Activated B cell treated with CpG ODN at 0.5 μM for 24 hours (primary cell): ENCODE measurements at regions not wholly inside any gene's neighbourhood (a gene's known extent, or its start where the extent isn't known, plus 50 kb on each side); places are given as distances from the start of the nearest gene placed in this dataset.

ENCODE experiments used
- ATAC-seq: fragments of 200-7000 bp; cut with Tn5 transposase; one replicate; pipeline ENCODE4 v1.10.0; 2021; ENCODE audit warnings: low read depth, mild to moderate bottlenecking, moderate library complexity
- CTCF ChIA-PET: fragments of 350-600 bp; sonication (Branson Sonifier 250); formaldehyde crosslinking; loops from one replicate; lab custom pipeline; 2021; ENCODE audit warnings: antibody characterized with exemption; lab: Charles Lee
- POLR2A ChIA-PET: fragments of 350-600 bp; sonication (Branson Sonifier 250); formaldehyde crosslinking; loops from one replicate; lab custom pipeline; 2021; ENCODE audit warnings: antibody characterized with exemption; lab: Charles Lee
- DNase-seq: peaks from one replicate; pipeline ENCODE4 v3.0.0; 2022
- H3K27ac Mint-ChIP-seq: one replicate; pipeline ENCODE4 v1.8.0; 2020; ENCODE audit warnings: mixed read lengths
- H3K27me3 Mint-ChIP-seq: one replicate; pipeline ENCODE4 v1.8.0; 2021; ENCODE audit warnings: mixed read lengths
- H3K36me3 Mint-ChIP-seq: one replicate; pipeline ENCODE4 v1.8.0; 2021; ENCODE audit warnings: low read depth, mixed read lengths
- H3K4me1 Mint-ChIP-seq: one replicate; pipeline ENCODE4 v1.8.0; 2021; ENCODE audit warnings: mixed read lengths
- H3K4me3 Mint-ChIP-seq: one replicate; pipeline ENCODE4 v1.8.0; 2020; ENCODE audit warnings: mild to moderate bottlenecking, mixed read lengths
- H3K9me3 Mint-ChIP-seq: one replicate; pipeline ENCODE4 v1.8.0; 2020; ENCODE audit warnings: mixed read lengths
- intact Hi-C: fragments of 100-400 bp; cut with micrococcal nuclease; formaldehyde crosslinking; loops from one replicate; pipeline ENCODE4 v1.15.1; 2024
- TF ChIP-seq, protein P1 (sequence below): fragments of 200-600 bp; IDR thresholded peaks from one replicate; pipeline ENCODE4 v1.8.0; 2022; ENCODE audit warnings: antibody characterized with exemption, mild to moderate bottlenecking

DNA sequence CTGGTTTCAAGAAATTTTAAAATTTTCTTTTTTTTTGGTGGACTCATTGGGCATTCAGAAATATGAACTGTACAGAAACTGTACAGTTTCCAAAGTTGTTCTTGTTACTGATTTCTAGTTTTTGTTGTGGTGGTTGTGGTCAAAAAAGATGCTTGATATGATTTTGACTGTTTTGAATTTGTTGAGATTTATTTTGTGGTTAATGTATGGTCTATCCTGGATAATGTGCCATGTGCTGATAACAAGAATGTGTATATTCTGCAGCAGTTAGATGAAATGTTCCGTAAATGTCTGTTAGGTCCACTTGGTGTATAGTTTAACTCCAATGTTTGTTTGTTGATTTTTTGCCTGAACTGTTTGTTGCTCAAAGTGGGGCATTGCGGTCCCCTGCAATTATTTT is 127.6 kb upstream of the NUDT6 start:
- no peak overlapping the region for H3K27ac Mint-ChIP-seq
- intact Hi-C loops, result no loop called here
- ChIA-PET POLR2A (no interaction called here), CTCF (no interaction called here)
- peaks cover 49% of the 10 kb centered on the region for H3K9me3 Mint-ChIP-seq
- no peaks in the 10 kb centered on the region for H3K27me3 Mint-ChIP-seq
- H3K36me3 Mint-ChIP-seq, result peaks cover 69% of the 10 kb centered on the region
- ATAC-seq, result no peak
- no peak for DNase-seq
- H3K4me3 Mint-ChIP-seq, result no peak overlapping the region
- H3K4me1 Mint-ChIP-seq, result no peaks in the 10 kb centered on the region
- TF ChIP-seq, protein P1, sequence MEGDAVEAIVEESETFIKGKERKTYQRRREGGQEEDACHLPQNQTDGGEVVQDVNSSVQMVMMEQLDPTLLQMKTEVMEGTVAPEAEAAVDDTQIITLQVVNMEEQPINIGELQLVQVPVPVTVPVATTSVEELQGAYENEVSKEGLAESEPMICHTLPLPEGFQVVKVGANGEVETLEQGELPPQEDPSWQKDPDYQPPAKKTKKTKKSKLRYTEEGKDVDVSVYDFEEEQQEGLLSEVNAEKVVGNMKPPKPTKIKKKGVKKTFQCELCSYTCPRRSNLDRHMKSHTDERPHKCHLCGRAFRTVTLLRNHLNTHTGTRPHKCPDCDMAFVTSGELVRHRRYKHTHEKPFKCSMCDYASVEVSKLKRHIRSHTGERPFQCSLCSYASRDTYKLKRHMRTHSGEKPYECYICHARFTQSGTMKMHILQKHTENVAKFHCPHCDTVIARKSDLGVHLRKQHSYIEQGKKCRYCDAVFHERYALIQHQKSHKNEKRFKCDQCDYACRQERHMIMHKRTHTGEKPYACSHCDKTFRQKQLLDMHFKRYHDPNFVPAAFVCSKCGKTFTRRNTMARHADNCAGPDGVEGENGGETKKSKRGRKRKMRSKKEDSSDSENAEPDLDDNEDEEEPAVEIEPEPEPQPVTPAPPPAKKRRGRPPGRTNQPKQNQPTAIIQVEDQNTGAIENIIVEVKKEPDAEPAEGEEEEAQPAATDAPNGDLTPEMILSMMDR, result no peak

DNA sequence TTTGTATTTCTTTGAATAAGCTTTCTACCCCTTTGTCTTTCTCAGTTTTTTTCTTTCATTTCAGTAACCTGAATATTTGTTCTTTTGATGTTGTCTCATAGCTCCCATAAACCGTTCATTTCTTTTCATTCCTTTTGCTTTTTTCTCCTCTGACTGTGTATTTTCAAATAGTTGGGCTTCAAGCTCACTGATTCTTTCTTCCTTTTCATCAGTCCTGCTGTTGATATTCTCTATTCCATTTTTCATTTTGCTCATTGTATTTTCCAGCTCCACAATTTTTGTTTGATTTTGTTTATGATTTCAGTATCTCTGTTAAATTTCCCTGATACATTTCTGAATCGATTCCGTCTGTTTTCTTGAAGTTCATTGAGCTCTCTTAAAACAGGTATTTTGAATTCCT is 129.6 kb upstream of the NUDT6 start:
- intact Hi-C loops, result no loop called here
- ChIA-PET CTCF (no interaction called here), POLR2A (no interaction called here)
- H3K9me3 Mint-ChIP-seq, result peaks cover 39% of the 10 kb centered on the region
- TF ChIP-seq, protein P1, result no peak
- H3K27me3 Mint-ChIP-seq, result no peaks in the 10 kb centered on the region
- no peaks in the 10 kb centered on the region for H3K4me1 Mint-ChIP-seq
- H3K27ac Mint-ChIP-seq, result no peak overlapping the region
- DNase-seq (no peak), ATAC-seq (no peak)
- no peak overlapping the region for H3K4me3 Mint-ChIP-seq
- peaks cover 68% of the 10 kb centered on the region for H3K36me3 Mint-ChIP-seq

DNA sequence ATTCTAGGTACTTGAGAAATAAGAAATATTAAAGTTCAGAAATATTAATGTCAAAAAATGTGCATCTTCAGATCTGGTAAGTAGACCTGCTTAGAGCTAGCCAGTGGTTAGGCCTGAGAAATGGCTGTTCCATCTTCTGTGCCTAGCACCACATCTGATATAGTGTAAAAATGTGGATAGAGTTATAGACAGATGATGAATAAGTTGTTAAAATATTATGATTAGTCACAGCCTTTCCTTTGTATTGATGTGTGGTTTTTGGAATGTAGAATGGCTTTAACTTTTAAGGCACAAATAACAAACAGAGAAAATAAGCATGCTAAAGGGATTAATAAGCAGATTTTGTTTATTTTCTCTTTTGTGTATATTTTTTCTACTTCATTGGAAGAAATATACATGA is 133.5 kb upstream of the NUDT6 start:
- POLR2A ChIA-PET, result no interaction called here
- CTCF ChIA-PET, result no interaction called here
- ATAC-seq, result no peak
- Mint-ChIP-seq H3K4me1 (no peaks in the 10 kb centered on the region), H3K27me3 (no peaks in the 10 kb centered on the region), H3K9me3 (peaks cover 15% of the 10 kb centered on the region), H3K27ac (no peak overlapping the region), H3K4me3 (no peak overlapping the region), H3K36me3 (peaks cover 65% of the 10 kb centered on the region)
- intact Hi-C loops, result no loop called here
- TF ChIP-seq, protein P1, result no peak
- no peak for DNase-seq

DNA sequence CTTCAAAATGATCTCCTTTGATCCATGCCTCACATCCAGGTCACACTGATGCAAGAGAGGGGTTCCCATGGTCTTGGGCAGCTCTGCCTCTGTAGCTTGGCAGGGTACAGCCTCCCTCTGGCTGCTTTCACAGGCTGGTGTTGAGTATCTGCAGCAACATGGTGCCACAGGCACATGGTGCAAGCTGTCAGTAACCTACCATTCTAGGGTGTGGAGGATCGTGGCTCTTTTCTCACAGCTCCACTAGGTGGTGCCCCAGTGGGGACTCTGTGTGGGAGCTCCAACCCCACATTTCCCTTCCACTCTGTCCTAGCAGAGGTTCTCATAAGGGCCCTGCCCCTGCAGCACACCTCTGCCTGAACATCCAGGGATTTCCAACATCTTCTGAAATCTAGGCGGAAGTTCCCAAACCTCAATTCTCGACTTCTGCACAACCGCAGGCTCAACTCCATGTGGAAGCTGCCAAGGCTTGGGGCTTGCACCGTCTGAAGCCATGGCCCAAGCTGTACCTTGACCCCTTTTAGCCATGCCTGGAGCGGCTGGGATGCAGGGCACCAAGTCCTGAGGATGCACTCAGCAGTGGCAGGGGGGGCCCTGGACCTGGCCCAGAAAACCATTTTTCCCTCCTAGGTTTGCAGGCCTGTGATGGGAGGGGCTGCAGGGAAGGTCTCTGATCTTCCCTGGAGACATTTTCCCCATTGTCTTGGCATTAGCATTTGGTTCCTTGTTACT is 137.8 kb upstream of the NUDT6 start:
- TF ChIP-seq, protein P1, result no peak
- no peak for DNase-seq
- no peak for ATAC-seq
- no peak overlapping the region for H3K4me3 Mint-ChIP-seq
- no peaks in the 10 kb centered on the region for H3K4me1 Mint-ChIP-seq
- ChIA-PET POLR2A (no interaction called here), CTCF (no interaction called here)
- peaks cover 52% of the 10 kb centered on the region for H3K36me3 Mint-ChIP-seq
- intact Hi-C loops, result no loop called here
- peaks cover 2% of the 10 kb centered on the region for H3K9me3 Mint-ChIP-seq
- no peaks in the 10 kb centered on the region for H3K27me3 Mint-ChIP-seq
- no peak overlapping the region for H3K27ac Mint-ChIP-seq

DNA sequence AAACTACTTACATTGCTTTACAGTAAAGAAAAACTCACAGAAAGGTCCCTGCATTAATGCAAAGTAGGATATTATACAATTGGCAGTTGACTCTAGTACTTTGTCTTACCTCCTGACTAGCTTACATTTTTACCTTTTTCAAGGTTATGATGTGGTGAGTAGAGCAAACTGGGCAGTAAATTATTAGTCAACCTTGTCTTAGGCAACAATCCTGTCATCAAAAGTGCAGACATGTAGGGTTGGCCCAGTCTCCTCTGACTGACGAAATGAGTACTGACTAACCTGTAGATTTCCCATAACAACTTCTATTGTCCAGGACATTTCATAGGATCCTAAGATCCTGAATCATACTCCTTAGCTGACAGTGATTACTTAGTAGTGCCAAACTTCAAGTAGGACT is 142.0 kb upstream of the NUDT6 start:
- ATAC-seq (no peak), DNase-seq (no peak)
- ChIA-PET POLR2A (no interaction called here), CTCF (no interaction called here)
- H3K4me3 Mint-ChIP-seq, result no peak overlapping the region
- H3K27me3 Mint-ChIP-seq, result no peaks in the 10 kb centered on the region
- no peak overlapping the region for H3K27ac Mint-ChIP-seq
- peaks cover 30% of the 10 kb centered on the region for H3K36me3 Mint-ChIP-seq
- no peaks in the 10 kb centered on the region for H3K4me1 Mint-ChIP-seq
- peaks cover 2% of the 10 kb centered on the region for H3K9me3 Mint-ChIP-seq
- intact Hi-C loops, result no loop called here
- TF ChIP-seq, protein P1, result no peak
